ENCODE measurements at regions not wholly inside any gene's neighbourhood (a gene's known extent, or its start where the extent isn't known, plus 50 kb on each side); places are given as distances from the start of the nearest gene placed in this dataset.
A peak's percentile ranks its signal among the peaks of the same experiment; 100 is the strongest.

DNA sequence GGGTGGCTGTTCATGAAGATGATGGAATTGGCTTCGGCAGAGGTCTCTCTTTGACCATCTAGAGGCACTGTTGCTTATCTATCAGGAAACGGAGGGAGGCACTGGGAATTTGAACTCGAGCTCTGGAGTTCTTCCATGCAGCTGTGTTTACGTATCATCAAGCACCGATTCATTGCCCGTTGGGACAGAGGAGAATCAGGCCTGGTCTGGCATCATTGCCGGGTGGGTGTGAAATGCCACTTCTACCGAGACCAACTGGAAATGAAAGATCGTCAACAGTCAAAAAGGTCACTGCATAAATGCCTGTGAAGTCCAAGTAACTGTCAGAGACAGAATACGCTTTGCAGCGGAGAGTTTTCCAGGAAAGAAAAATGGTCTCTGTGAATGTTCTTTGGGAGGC is 166.9 kb downstream of the ASMT start:
- TF ChIP-seq, protein P1, sequence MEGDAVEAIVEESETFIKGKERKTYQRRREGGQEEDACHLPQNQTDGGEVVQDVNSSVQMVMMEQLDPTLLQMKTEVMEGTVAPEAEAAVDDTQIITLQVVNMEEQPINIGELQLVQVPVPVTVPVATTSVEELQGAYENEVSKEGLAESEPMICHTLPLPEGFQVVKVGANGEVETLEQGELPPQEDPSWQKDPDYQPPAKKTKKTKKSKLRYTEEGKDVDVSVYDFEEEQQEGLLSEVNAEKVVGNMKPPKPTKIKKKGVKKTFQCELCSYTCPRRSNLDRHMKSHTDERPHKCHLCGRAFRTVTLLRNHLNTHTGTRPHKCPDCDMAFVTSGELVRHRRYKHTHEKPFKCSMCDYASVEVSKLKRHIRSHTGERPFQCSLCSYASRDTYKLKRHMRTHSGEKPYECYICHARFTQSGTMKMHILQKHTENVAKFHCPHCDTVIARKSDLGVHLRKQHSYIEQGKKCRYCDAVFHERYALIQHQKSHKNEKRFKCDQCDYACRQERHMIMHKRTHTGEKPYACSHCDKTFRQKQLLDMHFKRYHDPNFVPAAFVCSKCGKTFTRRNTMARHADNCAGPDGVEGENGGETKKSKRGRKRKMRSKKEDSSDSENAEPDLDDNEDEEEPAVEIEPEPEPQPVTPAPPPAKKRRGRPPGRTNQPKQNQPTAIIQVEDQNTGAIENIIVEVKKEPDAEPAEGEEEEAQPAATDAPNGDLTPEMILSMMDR (conservative IDR thresholded peaks at IDR 0.05) = no peak
- no peak overlapping the region for H3K27ac Mint-ChIP-seq (ENCODE audit: unreplicated experiment)
- DNase-seq (ENCODE audit: low read depth, low spot score) = no peak
- no peak overlapping the region for H3K4me3 Mint-ChIP-seq
- peaks cover 9% of the 10 kb centered on the region for H3K9me3 Mint-ChIP-seq
- peaks cover 18% of the 10 kb centered on the region for H3K27me3 Mint-ChIP-seq (ENCODE audit: low read depth)
- H3K36me3 Mint-ChIP-seq (ENCODE audit: low read depth) = no peaks in the 10 kb centered on the region
- peaks cover 12% of the 10 kb centered on the region for H3K4me1 Mint-ChIP-seq

DNA sequence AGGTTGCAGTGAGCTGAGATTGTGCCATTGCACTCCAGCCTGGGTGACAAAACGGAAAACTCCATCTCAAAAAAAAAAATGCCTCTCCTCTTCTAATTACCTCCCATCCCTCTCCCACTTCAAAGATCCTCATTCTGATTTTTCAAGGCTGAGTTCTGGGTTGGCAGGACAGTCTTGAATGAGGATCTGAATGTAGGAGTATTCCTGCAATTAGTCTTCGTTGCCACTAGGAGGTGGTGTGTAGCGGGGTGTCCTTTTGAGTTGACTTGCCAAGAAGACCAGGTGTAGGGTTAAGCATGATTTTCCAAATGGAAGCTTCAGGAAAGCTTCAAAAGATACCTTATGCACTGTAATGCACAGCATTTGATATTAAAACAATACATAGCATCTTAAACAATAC is 169.9 kb downstream of the ASMT start:
- peaks cover 12% of the 10 kb centered on the region for H3K4me1 Mint-ChIP-seq
- H3K36me3 Mint-ChIP-seq (ENCODE audit: low read depth) = no peaks in the 10 kb centered on the region
- peaks cover 9% of the 10 kb centered on the region for H3K9me3 Mint-ChIP-seq
- TF ChIP-seq, protein P1 (conservative IDR thresholded peaks at IDR 0.05) = peak; percentile 31
- no peak overlapping the region for H3K4me3 Mint-ChIP-seq
- H3K27ac Mint-ChIP-seq (ENCODE audit: unreplicated experiment) = no peak overlapping the region
- peaks cover 9% of the 10 kb centered on the region for H3K27me3 Mint-ChIP-seq (ENCODE audit: low read depth)
- no peak for DNase-seq (ENCODE audit: low read depth, low spot score)

DNA sequence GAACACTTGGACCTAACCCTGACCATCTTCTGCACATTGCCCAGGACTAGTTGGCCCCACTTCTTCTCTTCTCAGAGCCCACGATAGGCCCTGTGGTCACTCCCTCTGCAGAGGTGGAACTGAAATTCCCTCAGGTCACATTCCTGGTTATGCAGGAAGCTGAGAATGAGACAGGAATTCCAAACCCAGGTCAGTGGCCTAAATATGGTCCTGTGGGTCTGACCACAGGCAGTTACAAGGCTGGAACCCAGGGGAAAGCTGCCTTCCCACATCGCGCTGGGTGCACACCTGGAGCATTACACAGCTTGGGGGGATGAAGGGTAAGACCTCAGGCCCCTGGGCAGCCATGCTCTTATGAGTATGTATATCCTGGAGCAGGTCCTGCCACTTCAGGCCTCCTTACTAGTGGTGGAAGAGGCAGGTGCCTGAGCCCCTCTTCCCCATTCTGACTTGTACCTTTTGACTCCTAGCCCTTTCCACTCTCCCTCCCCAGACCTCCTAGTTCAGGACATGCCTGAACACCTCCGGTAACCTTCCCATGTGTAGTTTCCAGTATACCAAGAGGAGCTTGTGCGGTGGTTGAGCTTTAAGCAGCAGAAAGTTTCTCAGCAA is 173.5 kb downstream of the ASMT start:
- no peaks in the 10 kb centered on the region for H3K36me3 Mint-ChIP-seq (ENCODE audit: low read depth)
- H3K27ac Mint-ChIP-seq (ENCODE audit: unreplicated experiment) = no peak overlapping the region
- H3K9me3 Mint-ChIP-seq = peaks cover 9% of the 10 kb centered on the region
- peaks cover 6% of the 10 kb centered on the region for H3K4me1 Mint-ChIP-seq
- no peaks in the 10 kb centered on the region for H3K27me3 Mint-ChIP-seq (ENCODE audit: low read depth)
- TF ChIP-seq, protein P1 (conservative IDR thresholded peaks at IDR 0.05) = no peak
- DNase-seq (ENCODE audit: low read depth, low spot score) = no peak
- no peak overlapping the region for H3K4me3 Mint-ChIP-seq

DNA sequence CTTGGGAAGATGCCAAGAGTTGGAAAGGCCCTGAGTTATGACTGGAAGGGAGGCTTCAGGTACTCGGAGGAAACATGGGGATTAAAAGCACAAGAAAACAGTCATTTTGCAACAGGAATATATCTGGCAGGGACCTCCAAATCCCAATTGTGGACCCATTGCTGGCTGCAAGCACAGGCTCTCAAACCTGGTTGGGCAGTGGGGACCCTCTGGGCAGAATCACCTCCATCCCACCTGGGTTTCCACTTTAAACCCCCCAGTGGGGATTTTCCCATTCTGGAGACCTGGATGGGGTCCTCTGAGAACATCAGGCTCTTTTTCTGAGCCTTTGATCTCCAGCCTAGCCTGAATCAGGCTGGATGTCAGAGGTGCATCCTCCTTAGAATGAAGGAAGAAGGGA is 177.8 kb downstream of the ASMT start:
- no peaks in the 10 kb centered on the region for H3K36me3 Mint-ChIP-seq (ENCODE audit: low read depth)
- no peaks in the 10 kb centered on the region for H3K9me3 Mint-ChIP-seq
- H3K4me3 Mint-ChIP-seq = no peak overlapping the region
- DNase-seq (ENCODE audit: low read depth, low spot score) = no peak
- no peaks in the 10 kb centered on the region for H3K4me1 Mint-ChIP-seq
- TF ChIP-seq, protein P1 (conservative IDR thresholded peaks at IDR 0.05) = no peak
- H3K27ac Mint-ChIP-seq (ENCODE audit: unreplicated experiment) = no peak overlapping the region
- no peaks in the 10 kb centered on the region for H3K27me3 Mint-ChIP-seq (ENCODE audit: low read depth)

DNA sequence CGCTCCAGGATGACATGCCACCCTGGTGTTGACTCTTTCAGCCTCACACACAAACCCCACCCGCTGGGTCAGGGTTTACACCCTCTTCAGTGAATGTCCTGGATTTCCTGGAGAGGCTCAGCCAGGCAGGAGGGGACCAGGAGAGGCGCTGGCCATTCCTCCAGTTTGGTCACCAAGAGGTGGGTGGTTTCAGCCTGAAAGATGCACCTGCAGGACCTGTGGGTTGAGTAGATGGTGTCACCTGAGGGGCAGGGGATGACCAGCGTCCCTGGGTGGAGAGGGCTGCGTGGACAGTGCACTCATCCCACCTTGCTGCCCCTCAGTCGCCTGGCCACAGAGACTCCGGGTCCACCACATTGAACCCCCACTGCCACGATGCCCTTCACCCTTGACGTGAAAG is 179.7 kb downstream of the ASMT start:
- Mint-ChIP-seq H3K27ac (ENCODE audit: unreplicated experiment) (no peak overlapping the region), H3K4me1 (no peaks in the 10 kb centered on the region), H3K36me3 (ENCODE audit: low read depth) (no peaks in the 10 kb centered on the region), H3K9me3 (no peaks in the 10 kb centered on the region), H3K4me3 (no peak overlapping the region), H3K27me3 (ENCODE audit: low read depth) (peaks cover 4% of the 10 kb centered on the region)
- no peak for DNase-seq (ENCODE audit: low read depth, low spot score)
- TF ChIP-seq, protein P1 (conservative IDR thresholded peaks at IDR 0.05) = no peak
